Prostate gland (tissue), 2 donors: ENCODE measurements at regions not wholly inside any gene's neighbourhood (a gene's known extent, or its start where the extent isn't known, plus 50 kb on each side); places are given as distances from the start of the nearest gene placed in this dataset.

Source experiments
- POLR2A ChIP-seq: fragments of 450-650 bp; IDR thresholded peaks from one replicate; pipeline ENCODE4 v1.6.1; 2016; ENCODE audit warnings: antibody characterized with exemption, mild to moderate bottlenecking
- POLR2AphosphoS5 ChIP-seq: sonication (generic); formaldehyde crosslinking; IDR thresholded peaks from one replicate; pipeline ENCODE4 v1.6.1; 2017; ENCODE audit warnings: antibody characterized with exemption
- TF ChIP-seq, protein P1 (sequence below), 4 experiments: fragments of 200-600 bp in 2 of 4; fragments of 450-650 bp in 2 of 4; sonication (generic) in 2 of 4; IDR thresholded peaks; 1 replicate in 3 of 4; 2 replicates in 1 of 4; pipeline ENCODE4 v1.5.1; 2016 to 2019; ENCODE audit warnings: antibody characterized with exemption in 4 of 4, mild to moderate bottlenecking in 2 of 4, moderate library complexity in 2 of 4

DNA sequence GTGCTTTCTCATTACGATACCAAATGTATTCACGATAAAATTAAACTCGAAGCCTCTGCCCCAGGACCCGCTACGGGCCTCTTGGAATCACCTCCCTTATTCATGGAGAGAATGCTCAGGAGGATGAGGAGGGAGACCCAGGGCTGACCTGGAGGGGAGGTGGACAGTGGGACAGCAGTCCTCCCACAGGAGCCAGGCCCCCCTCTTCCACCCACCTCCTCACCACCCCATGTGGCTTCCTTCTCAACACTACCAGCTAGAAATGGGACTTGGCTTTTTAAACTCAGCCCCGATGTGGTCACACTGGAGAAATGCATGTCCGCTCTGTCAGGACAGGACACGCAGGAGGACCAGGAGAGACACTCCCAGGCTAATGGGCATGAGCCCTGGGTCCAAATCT, 147.9 kb upstream of the ID2 start:
- TF ChIP-seq, protein P1, sequence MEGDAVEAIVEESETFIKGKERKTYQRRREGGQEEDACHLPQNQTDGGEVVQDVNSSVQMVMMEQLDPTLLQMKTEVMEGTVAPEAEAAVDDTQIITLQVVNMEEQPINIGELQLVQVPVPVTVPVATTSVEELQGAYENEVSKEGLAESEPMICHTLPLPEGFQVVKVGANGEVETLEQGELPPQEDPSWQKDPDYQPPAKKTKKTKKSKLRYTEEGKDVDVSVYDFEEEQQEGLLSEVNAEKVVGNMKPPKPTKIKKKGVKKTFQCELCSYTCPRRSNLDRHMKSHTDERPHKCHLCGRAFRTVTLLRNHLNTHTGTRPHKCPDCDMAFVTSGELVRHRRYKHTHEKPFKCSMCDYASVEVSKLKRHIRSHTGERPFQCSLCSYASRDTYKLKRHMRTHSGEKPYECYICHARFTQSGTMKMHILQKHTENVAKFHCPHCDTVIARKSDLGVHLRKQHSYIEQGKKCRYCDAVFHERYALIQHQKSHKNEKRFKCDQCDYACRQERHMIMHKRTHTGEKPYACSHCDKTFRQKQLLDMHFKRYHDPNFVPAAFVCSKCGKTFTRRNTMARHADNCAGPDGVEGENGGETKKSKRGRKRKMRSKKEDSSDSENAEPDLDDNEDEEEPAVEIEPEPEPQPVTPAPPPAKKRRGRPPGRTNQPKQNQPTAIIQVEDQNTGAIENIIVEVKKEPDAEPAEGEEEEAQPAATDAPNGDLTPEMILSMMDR (IDR thresholded peaks at IDR 0.05): no peak
- TF ChIP-seq POLR2A: no peak
- no peak for TF ChIP-seq POLR2AphosphoS5
